Heart right ventricle (tissue), 16 donors: ENCODE measurements at regions not wholly inside any gene's neighbourhood (a gene's known extent, or its start where the extent isn't known, plus 50 kb on each side); places are given as distances from the start of the nearest gene placed in this dataset.

Experiments
- ATAC-seq, 8 donors: fragments of 200-7000 bp; cut with Tn5 transposase; one replicate each; pipeline ENCODE4 v1.9.1; 2020; ENCODE audit warnings: mild to moderate bottlenecking in 8 of 8, moderate library complexity in 8 of 8, moderate number of reproducible peaks in 1 of 8
- DNase-seq, 2 donors: peaks; one replicate each; pipeline ENCODE4 v3.0.0-alpha.2; 2020
- H3K27ac ChIP-seq, 10 donors: fragments of 200-600 bp; sonication (generic) in 2 of 10; one replicate each; pipeline versions ENCODE4 v1.5.0 to v1.8.0; 2020 to 2022; ENCODE audit warnings: mild to moderate bottlenecking in 3 of 10
- H3K27me3 ChIP-seq, 7 donors: fragments of 200-600 bp; one replicate each; pipeline ENCODE4 v1.8.0; 2021 to 2022; ENCODE audit warnings: mild to moderate bottlenecking in 2 of 7
- H3K36me3 ChIP-seq, 9 donors: fragments of 200-600 bp; sonication (generic) in 1 of 9; one replicate each; pipeline versions ENCODE4 v1.5.0 to v1.8.0; 2020 to 2022; ENCODE audit warnings: mild to moderate bottlenecking in 2 of 9
- H3K4me1 ChIP-seq, 9 donors: fragments of 200-600 bp; sonication (generic) in 1 of 9; one replicate each; pipeline versions ENCODE4 v1.5.0 to v1.8.0; 2020 to 2022; ENCODE audit warnings: mild to moderate bottlenecking in 4 of 9
- H3K4me3 ChIP-seq, 10 donors: fragments of 200-600 bp; sonication (generic) in 2 of 10; one replicate each; pipeline versions ENCODE4 v1.5.0 to v1.8.0; 2020 to 2022; ENCODE audit warnings: mild to moderate bottlenecking in 7 of 10, moderate library complexity in 2 of 10
- H3K9me3 ChIP-seq, 11 donors: fragments of 200-600 bp in 10 of 11; sonication (generic) in 2 of 11; one replicate each; pipeline versions ENCODE4 v1.5.0 to v1.8.0; 2013 to 2022; ENCODE audit warnings: mild to moderate bottlenecking in 2 of 11, control low read depth in 1 of 11, moderate library complexity in 1 of 11
- WGBS, 2 donors: extraction: QIAGEN DNeasy Blood & Tissue Kit; methylation state at CpG; one replicate each; pipeline ENCODE4 v1.1.7; 2013; ENCODE audit warnings: inconsistent platforms in 1 of 2; 5-methylcytosine and 5-hydroxymethylcytosine counted together
- intact Hi-C, 10 donors: fragments of 100-400 bp; cut with DNase I; formaldehyde crosslinking; loops; one replicate each; pipeline versions ENCODE4 v1.11.1 to v1.14.2; 2022
- TF ChIP-seq, protein P1 (sequence below), 9 donors: fragments of 200-600 bp; sonication (generic) in 2 of 9; IDR thresholded peaks; one replicate each; pipeline versions ENCODE4 v1.5.0 to v1.8.0; 2021 to 2022; ENCODE audit warnings: antibody characterized with exemption in 9 of 9, mild to moderate bottlenecking in 5 of 9, moderate library complexity in 1 of 9
- donor health status: Arrhythmogenic right ventricular cardiomyopathy.
- donor health status: ischemic (EF 13 %, LVEDD 7.1; RV severe dilation, severe dysfunction).
- donor health status: healthy with polysubstance abuse.
- donor health status: DM: no; HTN: yes; CAD: no.
- donor health status: DM: no; HTN: no; CAD: no.
- donor health status: ischemic (EF 25% LVEDD 6.9; RV normal size, moderate dysfunction).
- donor health status: ischemic (EF 25% LVEDD 5.7; RV mildly dilated, moderate dysfunction).
- donor health status: healthy.
- donor health status: DM: yes; HTN: yes; CAD: no.
- donor health status: Ischemic cardiomyopathy.
- donor health status: ischemic (EF 35%, LVEDD 5.7; RV mildly dilated, moderate dysfunction).
- donor health status: nonischemic (EF 11% LVEDD 7.7; RV severe dilation, severe dysfunction).
- donor health status: DM: yes; HTN: yes; CAD: no.
- donor health status: PGD.
- donor health status: ischemic (EF 29% LVEDD 5.4; RV normal size, mild dysfunction).
- donor health status: nonischemic (EF 23%, LVEDD 6.1; RV moderate dilation, normal function).

DNA sequence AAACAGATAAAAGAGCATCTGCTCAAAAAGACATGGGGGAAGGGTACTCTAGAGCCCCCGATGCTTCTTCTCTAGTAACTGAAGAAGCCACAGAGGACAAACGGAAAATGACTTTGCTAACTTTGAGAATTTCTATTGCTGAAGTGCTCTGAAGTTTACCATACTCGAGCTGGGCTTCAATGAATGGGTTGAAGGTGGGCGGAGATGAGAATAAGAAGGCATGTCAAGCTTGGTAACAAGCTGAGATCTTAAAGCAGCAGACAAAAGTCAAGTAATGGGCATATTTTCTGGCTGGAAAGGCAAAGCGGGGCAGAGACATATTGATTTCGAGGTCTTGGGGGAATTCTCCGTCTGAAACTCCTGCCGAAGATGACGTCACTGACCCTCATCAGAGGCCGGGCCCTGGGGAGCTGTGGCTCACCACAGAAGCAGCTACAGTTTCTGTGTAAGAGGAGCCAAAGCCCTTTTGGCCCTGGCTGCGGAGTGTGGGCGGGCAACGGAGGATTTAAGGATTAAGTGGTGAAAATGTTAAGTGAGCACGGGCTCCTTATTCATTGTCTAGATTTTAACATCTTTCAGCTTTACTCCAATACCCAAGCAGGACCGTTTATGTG, 115.8 kb upstream of the SLIT3 start:
- ATAC-seq (peak in 7 of 8 donors; percentile 62 to 90 (median 80)), DNase-seq (peak; percentile 43 to 70)
- Histone ChIP-seq H3K9me3 (no peaks in the 10 kb centered on the region), H3K4me1 (peaks cover 0 to 16% (median 0%) of the 10 kb centered on the region in 9 donors), H3K27me3 (no peaks in the 10 kb centered on the region), H3K36me3 (no peaks in the 10 kb centered on the region), H3K4me3 (no peak overlapping the region), H3K27ac (no peak overlapping the region)
- intact Hi-C loops: no loop called here
- TF ChIP-seq, protein P1, sequence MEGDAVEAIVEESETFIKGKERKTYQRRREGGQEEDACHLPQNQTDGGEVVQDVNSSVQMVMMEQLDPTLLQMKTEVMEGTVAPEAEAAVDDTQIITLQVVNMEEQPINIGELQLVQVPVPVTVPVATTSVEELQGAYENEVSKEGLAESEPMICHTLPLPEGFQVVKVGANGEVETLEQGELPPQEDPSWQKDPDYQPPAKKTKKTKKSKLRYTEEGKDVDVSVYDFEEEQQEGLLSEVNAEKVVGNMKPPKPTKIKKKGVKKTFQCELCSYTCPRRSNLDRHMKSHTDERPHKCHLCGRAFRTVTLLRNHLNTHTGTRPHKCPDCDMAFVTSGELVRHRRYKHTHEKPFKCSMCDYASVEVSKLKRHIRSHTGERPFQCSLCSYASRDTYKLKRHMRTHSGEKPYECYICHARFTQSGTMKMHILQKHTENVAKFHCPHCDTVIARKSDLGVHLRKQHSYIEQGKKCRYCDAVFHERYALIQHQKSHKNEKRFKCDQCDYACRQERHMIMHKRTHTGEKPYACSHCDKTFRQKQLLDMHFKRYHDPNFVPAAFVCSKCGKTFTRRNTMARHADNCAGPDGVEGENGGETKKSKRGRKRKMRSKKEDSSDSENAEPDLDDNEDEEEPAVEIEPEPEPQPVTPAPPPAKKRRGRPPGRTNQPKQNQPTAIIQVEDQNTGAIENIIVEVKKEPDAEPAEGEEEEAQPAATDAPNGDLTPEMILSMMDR (IDR thresholded peaks at IDR 0.05): no peak
- 63 to 69% methylated on average over 15 of the region's 15 CpGs for WGBS, 2 donors

DNA sequence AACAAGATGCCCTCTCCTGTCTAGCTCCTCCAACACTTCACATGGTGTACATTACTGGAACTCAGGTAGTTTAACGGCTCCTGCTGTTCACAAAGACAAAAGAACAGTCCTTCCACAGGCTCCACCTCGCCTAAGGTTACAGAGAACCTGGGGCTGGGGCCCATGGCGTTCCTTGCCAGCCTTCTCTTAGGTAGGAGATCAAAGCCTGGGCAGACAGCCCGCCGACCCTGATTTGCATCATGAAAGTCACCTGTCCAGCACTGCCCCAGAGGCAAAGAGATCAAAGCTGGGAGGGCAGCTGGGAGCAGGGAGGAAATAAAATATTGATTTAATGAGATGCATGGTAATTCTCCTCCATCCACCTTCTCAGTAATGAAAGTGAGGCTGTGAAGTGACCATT, 115.0 kb upstream of the SLIT3 start:
- H3K27ac ChIP-seq: no peak overlapping the region
- no peaks in the 10 kb centered on the region for H3K36me3 ChIP-seq
- DNase-seq (no peak), ATAC-seq (no peak)
- H3K4me1 ChIP-seq: peaks cover 0 to 16% (median 0%) of the 10 kb centered on the region in 9 donors
- 74 to 88% methylated on average over 5 of the region's 5 CpGs for WGBS, 2 donors
- H3K4me3 ChIP-seq: no peak overlapping the region
- H3K27me3 ChIP-seq: no peaks in the 10 kb centered on the region
- TF ChIP-seq, protein P1 (IDR thresholded peaks at IDR 0.05): no peak
- intact Hi-C loops: no loop called here
- no peaks in the 10 kb centered on the region for H3K9me3 ChIP-seq

DNA sequence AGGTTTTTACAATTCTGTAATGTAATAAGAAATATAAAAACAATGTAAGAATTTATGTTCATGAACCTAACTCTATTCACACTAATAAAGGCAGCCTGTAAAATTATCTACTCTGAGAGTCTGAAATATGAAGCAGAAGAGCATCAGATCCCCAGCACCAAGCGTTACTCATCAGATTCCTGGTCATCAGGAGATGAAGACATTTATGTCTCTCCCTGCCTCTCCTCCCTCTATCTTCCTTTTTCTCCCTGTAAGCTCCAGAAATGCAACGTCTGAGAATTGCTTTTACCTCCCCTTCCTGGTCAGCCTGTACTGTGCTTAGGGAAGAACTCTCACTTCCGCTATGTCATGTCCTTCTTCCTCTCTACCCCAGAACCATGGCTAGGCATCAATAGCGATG, 114.4 kb upstream of the SLIT3 start:
- H3K9me3 ChIP-seq: no peaks in the 10 kb centered on the region
- no peaks in the 10 kb centered on the region for H3K36me3 ChIP-seq
- DNase-seq (no peak), ATAC-seq (no peak)
- no peaks in the 10 kb centered on the region for H3K27me3 ChIP-seq
- intact Hi-C loops: no loop called here
- H3K4me3 ChIP-seq: no peak overlapping the region
- TF ChIP-seq, protein P1 (IDR thresholded peaks at IDR 0.05): no peak
- WGBS, 2 donors: 60 to 88% methylated on average over 4 of the region's 4 CpGs
- H3K27ac ChIP-seq: no peak overlapping the region
- peaks cover 0 to 16% (median 0%) of the 10 kb centered on the region in 9 donors for H3K4me1 ChIP-seq

DNA sequence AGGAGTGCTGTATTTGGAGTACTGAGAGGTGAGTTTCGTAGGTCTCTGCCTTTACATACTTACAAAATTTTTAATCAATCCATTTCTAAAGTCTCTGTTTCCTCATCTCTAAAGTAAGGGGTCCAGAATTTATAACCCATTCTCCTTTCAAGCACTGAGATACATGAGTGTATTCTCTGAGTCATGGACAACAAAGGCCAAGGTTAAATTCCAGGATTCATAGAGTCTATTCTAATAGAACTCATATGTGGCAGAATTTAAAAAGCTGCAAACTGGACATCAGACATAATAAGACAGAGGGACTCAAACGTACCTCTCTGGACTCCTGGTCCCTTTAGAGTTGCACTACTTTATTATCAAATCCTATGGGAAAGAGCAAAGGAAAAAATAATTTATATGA, 112.5 kb upstream of the SLIT3 start:
- intact Hi-C loops: no loop called here
- no peak for ATAC-seq
- DNase-seq: no peak
- H3K27ac ChIP-seq: no peak overlapping the region
- 57 to 72% methylated on average over 2 of the region's 2 CpGs for WGBS, 2 donors
- no peaks in the 10 kb centered on the region for H3K27me3 ChIP-seq
- TF ChIP-seq, protein P1 (IDR thresholded peaks at IDR 0.05): no peak
- H3K9me3 ChIP-seq: no peaks in the 10 kb centered on the region
- no peak overlapping the region for H3K4me3 ChIP-seq
- H3K36me3 ChIP-seq: no peaks in the 10 kb centered on the region
- H3K4me1 ChIP-seq: peaks cover 0 to 16% (median 0%) of the 10 kb centered on the region in 9 donors
